ENCODE measurements at regions not wholly inside any gene's neighbourhood (a gene's known extent, or its start where the extent isn't known, plus 50 kb on each side); places are given as distances from the start of the nearest gene placed in this dataset.

DNA sequence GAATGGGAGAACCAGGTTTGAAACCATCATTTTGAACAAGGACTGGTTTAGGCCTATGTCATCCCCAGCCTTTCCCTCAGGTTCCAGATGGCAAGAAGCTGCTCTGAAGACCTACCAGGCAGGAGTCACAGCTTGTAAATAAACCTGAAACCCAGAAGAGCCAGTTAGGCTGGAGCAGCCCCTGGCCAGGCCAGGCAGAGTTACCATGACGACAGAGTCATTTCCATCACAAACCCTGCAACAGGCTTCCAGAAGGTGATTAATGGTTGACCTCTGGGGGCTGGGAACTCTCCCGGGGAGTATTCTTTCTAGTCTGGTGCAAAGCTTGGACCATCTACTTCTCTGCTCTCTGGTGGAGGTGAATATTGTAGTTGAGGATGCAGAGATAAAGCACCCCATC, 164.1 kb upstream of the NCAM1 start:
- no peak for TF ChIP-seq POLR2A (IDR thresholded peaks at IDR 0.05)
- no peak for TF ChIP-seq CTCF (IDR thresholded peaks at IDR 0.05)

Data from testis (tissue), 2 donors.